GM04504 (cell line): ENCODE measurements at regions not wholly inside any gene's neighbourhood (a gene's known extent, or its start where the extent isn't known, plus 50 kb on each side); places are given as distances from the start of the nearest gene placed in this dataset.

Experiments used
- DNase-seq: peaks from one replicate; pipeline ENCODE4 v3.0.0-alpha.2; 2012; ENCODE audit warnings: low read depth

DNA sequence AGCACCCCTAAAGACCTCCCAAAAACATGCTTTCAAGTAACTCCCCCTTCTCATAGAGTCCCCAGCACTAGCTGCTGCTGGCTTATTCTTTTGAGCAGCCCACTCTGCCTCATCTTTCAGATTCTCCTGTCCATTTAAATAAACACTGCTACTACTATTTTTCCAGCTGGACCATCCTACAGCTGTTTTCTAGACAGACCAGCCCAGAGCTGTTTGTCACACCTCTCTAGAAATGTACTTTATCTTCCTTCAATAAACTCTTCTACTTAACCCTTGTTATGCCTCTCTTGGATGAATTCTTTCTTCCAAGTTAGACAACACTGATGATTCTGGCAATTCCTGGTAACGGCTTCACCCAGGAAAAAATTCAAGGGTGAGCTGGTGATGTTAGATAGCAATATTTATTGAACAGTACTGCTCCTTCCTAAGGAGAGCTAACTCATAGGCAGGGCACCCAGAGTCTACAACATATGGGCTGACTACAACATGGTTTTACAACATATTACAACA is 995.7 kb downstream of the LRFN5 start:
- DNase-seq = no peak

DNA sequence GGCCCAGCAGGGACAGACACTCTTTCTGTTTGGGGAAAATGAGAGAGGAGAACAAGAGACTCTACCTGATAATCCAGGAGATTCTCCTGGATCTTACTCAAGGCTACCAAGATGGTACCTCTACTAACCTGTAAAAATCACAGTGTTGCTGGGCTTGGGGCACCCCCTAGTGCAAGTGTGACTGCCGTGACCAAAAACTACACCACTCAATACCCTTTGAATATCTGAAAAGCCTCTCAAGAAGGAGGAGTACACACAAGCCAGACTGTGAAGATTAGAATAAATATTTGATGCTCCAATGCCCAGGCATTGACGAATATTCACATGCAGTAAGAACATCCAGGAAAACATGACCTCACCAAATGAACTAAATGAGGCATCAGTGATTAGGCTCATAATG is 965.4 kb downstream of the LRFN5 start:
- no peak for DNase-seq

DNA sequence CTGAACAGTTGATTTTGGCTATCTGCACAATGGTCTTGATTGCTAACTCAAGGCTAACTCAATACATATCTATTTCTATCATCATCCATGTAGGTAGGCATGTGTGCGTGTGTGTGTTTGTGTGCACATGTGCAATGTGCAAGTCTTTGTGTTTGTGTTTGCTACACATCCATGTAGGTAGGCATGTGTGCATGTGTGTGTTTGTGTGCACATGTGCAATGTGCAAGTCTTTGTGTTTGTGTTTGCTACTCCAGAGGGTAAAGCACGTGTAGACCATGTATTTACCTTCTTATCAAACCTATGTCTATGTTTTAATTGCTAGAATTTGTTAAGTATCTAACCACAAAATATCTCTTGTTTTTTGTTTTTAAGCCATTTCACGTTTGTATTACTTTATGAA is 962.6 kb downstream of the LRFN5 start:
- DNase-seq = no peak

DNA sequence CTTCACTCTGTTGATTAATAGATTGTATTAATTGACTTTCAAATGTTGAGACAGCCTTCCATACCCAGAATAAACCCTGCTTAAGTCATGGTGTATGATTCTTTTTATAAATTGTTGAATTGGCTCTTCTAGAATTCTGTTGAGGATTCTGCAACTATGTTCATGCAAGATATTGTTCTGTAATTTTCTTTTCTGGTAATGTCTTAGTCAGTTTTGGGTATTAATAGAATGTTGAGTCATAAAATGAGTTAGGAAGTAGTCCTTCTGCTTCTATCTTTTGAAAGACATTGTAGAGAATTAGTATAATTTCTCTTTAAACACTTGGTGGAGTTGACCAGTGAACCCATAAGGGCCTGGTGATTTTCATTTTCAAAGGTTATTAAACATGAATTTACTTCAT is 958.9 kb downstream of the LRFN5 start:
- no peak for DNase-seq

DNA sequence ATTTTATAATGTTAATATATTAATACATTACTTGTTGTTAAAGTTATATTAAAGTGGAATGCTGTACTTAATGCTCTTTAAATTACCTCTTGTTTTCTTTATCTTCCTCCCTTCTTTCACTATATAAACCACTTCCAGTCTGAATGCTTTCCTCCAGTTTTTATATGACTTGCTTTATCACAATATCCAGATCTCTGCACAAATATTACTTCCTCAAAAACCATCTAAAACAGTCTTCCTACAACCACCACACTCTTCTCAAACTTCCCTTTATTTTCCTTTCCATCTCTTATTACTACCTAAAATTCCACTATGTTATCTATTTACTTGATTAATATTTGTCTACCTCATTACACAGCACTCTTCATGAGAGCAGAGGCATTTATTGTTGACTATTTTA is 956.6 kb downstream of the LRFN5 start:
- no peak for DNase-seq

DNA sequence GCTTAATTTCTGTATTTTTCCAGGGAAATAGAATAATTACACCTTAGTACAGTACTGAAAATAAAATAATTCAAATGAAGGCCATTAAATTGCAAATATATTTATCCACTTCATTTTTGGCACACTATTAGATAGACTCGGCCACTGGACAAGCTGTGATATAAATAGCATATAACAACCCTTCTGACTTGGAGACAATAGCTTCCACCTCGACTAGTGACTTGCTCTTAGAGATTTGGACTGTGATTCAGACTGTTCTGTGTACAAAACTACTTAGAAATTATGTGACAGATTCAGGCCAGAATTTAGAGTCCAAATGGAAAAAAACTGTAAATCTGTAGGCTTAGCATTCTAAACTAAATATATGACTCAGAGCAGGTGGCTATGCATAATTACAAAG is 949.9 kb downstream of the LRFN5 start:
- DNase-seq = no peak

DNA sequence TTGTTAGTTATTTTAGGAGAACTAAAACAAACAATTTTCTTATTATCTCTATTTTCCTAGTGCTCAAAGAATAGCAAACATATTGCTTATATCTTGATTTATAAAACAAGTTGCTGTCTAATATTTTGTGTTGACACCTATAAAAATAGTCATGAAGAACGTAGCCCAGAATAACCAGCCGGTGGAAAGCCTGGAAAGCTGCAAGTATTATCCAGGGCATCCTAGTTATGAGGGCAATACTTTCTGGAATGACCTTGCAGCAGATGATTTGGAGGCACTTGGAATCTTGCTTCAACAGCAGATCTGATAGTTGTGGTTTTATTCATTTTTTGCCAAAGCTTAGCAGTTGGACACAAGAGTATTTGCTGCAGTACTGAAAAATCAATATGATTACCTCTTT is 948.7 kb downstream of the LRFN5 start:
- no peak for DNase-seq

DNA sequence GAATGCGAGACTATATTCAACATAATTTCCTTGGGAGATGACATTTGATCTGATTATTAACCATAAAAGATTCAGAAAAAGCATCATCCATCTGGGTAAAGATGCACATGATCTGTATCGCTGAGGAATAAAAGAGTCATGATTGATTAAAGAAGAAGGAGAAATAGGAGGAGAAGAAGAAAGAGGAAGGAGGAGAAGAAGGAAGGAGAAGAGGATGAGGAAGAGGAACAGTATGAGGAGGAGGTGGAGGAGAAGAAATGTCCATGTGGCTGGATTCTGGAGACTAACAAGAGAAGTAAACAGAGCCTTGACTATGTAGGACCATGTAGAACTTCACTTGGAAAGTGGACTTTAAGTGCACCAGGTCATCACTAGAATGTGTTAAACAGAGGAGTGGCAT is 947.4 kb downstream of the LRFN5 start:
- DNase-seq = no peak

DNA sequence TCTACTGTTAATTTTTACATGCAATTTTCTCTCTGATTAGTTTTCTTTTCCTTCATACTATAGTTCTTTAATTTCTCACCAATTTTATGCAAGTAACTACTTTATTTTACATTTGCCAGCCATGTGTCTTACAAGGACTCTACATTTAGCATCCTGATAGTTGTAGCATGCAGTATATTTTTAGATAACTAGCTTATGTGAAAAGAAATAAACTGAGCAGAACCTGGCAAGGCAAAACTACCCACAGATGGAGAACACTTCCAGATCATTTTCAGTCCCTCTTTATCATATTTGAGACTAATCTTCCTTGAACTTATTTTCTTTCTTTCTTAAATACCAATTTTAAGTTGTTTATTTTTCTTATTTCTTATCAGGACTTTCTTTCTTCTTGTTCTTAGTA is 943.6 kb downstream of the LRFN5 start:
- DNase-seq = no peak

DNA sequence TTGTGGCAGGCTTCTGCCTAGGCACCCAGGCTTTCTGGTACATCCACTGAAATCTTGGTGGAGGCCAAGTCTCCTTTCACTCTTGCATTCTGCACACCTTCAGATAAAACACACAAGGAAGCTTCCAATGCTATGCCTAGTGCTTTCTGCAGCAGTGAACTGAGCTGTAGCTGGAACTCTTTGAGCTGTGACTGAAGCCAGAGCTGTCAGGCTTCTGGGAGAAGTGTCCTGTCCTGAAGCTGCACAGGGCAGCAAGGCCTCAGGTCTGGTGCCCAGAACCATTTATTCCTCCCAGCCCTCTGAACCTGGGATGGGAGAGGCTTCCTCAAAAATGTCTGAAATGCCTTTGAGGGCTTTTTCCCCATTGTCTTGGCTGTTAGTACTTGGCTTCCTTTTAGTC is 941.7 kb downstream of the LRFN5 start:
- no peak for DNase-seq

DNA sequence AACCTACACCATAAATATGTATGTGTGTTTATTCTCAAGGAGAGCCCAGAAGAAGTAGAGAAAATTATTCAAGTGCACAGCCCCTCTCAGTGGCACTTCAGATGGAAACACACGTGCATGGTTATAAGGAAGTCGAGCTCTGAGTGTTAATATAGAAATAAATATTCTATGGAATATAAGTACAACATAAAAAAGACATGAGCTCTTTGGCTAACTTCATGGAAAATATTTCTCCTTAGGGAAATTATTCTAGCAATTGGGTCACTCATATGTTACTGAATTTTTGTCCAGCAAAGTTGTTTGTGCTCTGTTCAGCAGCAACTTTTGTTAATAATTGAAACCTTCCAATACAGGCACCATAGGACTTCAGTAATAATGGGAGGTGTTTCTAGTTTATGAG is 939.0 kb downstream of the LRFN5 start:
- DNase-seq = no peak

DNA sequence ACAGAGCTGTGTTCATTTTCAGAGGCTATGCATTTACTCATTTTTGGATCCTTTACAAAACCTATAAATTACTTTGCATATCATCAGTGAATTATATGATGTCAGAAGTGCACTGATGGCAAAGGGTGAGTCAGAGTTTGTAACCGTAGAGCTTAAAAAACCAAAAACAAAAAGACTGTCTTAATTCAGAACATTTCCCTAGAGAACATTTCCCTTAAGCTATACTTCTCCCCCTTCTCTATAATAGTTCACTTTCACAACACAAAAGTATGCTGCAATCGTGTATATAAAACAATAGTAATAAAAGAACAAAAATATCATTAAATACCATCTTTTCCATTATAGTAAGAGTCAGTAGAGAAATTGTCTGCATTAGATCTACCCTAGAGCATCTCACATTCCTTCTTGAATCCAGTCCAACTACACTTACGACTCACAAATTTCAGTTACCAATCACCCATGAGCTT is 934.9 kb downstream of the LRFN5 start:
- DNase-seq = no peak

DNA sequence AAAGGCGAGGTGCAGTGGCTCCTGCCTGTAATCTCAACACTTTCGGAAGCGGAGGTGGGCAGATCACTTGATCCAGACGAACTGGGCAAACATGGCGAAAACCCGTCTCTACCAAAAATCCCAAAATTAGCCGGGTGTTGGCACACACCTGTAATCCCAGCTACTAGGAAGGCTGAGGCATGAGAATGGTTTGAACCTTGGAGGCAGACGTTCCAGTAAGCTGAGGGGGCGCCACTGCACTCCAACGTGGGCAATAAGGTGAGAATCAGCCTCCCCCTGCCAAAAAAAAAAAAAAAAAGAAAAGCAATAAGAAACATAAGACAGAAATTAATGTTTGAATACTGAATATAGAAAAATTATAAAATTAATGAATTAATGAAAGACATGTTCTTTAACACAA is 928.7 kb downstream of the LRFN5 start:
- no peak for DNase-seq

DNA sequence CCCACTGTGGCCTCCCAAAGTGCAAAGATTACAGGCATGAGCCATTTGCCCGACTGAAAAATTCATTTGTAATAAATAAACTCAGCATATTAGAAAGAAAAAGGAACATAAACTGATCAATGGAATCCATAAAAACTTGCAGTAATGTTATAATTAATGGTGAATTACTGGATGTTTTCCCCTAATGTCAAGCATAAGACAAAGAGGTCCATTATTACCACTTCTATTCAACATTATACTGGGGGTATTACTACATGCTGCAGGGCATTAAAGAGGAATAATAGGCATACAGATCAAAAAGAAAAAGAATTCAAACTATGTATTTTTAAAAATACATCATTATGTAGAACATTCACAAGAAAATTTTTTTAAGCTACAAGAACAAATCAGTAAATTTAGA is 926.8 kb downstream of the LRFN5 start:
- no peak for DNase-seq

DNA sequence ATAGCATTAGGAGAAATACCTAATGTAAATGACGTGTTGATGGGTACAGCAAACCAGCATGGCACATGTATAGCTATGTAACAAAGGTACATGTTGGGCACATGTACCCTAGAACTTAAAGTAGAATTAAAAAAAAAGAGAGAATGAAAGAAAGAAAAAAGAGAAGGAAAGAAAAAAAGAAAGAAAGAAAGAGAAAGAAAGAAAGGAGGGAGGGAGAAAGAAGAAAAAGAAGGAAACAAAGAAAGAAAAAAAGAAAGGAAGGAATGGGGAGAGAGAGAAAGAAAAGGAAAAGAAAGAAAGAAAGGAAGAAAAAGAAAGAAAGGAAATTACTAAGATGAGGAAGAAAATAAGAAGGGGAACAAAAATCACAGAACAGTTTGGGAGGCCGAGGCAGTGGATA is 925.5 kb downstream of the LRFN5 start:
- DNase-seq = no peak

DNA sequence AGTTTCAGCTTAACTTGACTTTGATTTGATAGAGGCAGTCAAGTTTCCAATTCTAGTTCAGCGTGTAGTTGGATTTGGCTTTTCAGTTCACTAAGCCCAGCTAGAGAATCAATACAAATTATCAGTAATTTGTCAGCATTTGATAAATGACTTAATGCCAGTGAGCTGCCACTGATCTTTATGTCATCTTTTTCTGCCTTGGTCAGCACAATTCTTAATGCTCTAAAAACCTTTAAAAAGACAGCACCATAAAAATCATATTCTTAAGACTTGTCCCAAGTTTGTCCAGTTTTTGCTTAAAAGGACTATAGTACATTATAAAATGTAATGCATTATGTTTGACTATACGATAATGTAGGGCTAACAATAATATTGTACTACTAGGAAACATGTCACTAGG is 920.5 kb downstream of the LRFN5 start:
- DNase-seq = no peak

DNA sequence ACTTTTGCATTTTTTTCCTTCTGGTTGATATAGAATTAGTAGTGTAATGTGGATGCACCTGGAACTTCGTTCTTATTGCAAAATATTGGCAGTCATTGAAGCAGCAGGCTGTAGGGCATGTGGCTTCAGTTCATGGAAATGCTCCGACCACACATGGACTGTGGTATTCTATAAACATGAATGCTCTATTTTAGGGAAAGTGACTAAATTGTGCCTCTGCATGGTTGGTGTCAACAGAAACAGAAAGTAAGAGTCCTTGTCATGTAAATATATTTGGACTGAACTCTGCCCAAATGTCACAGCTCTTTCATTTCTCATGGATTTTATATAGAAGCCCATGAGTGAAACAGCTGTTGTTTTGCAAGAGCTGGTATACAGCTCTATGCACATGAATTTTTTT is 917.0 kb downstream of the LRFN5 start:
- DNase-seq = no peak

DNA sequence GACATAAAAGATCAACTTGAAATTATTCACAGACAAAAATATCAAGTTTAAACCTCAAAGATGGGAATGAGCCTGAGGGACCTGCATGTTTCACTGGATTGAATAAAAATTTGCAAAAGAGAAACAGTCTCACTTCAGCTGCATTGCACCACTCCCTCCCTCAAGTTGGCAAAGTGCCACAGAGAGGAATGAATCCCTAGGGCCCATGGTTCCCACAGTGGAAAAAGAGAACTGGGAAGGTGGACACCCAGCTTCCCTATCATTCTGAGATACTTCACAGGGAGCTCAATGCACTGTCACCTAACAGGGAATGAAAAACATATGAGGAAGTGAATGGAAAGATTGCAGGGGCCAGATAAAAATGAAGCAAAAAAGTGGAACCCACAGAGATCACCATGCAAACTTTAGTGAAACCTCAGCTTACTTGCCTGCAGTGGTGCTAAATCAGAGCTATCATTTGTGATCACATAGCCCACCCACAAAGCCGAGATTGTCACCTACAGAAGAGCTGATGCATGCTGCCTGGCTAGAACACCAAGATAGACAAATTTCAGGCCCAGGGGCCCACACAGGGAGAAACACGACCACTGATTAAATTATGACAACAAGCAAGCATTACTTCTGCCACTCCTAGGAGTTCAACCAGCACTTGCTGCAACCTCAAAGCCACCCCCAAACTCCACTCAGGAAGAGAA is 911.3 kb downstream of the LRFN5 start:
- no peak for DNase-seq

DNA sequence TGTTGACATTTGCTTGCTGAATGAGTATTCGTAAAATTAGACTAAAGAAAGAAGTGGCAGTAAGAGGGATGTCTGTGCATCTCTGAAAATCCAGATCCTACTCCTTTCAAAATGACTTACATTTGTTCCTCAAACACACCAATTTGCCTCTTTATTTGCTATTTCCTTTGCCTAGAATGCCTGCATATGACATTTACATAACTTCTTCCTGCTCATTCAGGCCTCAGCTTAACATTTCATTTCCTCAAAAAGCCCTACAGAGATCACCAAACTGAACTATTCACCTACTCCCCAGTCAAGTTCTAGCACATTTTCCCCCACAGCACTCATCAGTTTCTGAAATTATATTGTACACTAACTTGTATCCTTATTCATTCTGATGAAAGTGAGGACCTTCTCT is 907.2 kb downstream of the LRFN5 start:
- DNase-seq = no peak

DNA sequence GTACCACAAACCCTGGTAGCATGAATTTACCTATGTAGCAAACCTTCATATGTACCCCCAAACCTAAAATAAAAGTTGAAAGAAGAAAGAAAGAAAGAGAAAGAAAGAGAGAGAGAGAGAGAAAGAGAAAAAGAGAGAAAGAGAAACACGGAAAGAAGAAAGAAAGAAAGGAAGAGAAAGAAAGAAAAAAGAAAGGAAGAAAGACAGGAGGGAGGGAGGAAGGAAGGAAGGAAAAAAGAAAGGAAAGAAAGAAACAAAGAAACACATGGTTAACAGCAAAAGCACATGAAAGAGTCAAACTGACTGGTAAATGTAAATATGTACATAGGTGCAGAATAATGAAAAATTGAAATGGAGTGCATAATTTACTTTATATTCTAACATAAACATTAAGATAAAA is 903.4 kb downstream of the LRFN5 start:
- DNase-seq = no peak

DNA sequence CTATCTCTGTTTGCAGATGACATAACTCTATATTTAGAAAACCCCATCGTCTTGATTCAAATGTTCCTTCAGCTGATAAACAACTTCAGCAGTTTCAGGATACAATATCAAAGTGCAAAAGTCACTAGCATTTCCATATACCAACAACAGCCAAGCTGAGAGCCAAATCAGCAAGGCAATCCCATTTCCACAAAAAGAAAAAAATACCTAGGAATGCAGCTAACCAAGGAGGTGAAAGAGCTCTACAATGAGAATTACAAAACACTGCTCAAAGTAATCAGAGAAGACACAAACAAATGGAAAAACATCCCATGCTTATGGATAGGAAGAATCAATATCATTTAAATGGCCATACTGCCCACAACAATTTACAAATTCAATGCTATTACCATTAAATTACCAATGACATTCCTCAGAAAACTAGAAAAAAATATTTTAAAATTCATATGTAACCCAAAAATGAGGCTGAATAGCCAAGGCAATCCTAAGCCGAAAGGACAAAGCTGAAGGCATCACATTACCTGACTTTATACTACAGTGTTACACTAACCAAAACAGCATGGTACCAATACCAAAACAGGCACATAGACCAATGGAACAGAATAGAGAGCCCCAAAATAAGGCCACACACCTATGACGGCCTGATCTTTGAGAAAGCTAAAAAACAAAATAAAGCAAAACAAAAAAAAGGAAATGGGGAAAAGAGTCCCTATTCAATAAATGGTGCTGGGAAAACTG is 901.7 kb downstream of the LRFN5 start:
- no peak for DNase-seq

DNA sequence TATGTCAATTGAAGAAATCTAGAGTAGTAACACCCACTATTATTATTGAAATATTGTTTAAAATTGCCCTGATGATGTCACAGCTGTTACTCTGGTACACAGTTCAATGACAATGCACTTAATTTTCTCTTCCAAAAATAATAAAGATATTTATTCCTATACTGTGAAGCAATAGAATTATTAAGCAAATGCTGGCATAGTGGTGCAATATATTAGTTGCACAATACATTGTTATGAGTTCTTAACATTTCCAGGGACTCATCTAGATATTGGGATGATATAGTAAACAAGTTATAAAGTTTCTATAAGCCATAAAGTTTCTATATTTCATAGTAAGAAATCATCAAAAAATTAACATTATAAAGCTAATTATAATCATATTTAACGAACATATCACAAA is 897.8 kb downstream of the LRFN5 start:
- DNase-seq = no peak

DNA sequence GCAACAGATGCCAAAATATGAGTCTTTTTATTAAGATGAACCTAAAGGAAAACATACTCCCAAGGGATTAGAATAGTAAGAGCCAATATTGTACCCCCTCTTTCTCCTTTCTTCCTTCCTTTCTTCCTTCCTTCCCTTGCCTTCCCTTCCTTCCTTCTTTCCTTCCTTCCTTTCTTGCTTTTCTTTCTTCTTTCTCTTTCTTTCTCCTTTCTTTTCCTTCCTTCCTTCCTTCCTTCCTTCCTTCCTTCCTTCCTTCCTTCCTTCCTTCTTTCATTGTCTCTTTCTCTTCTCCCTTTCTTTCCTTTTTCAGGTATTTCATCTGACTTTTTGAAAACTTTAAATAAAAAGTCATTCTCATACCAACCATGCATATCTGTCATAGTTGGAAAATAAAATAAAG is 892.5 kb downstream of the LRFN5 start:
- DNase-seq = no peak

DNA sequence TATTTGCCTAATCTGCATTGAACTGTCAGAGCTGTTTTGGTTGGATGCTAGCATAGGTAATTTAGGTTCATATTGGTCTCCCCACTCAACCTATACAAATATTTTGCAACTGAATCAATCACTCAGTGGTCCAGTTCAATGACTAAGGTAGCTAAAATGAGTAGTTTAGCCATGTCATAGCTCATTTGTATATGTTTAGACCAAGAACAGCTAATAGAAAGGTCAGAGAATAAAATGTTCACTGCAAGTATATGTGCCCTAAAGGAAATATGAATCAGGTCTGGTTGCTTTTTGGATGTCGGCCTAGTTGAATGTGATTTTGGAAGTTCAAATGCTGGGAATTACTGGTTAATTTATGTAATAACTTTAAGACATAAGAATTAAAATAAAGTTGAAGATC is 883.9 kb downstream of the LRFN5 start:
- DNase-seq = no peak
